ENCODE measurements at regions not wholly inside any gene's neighbourhood (a gene's known extent, or its start where the extent isn't known, plus 50 kb on each side); places are given as distances from the start of the nearest gene placed in this dataset.
"Not testable (repeated sequence)": the region's sequence is repeated elsewhere in the genome, so short reads cannot be mapped to it uniquely, and the experiment has no call there.

DNA sequence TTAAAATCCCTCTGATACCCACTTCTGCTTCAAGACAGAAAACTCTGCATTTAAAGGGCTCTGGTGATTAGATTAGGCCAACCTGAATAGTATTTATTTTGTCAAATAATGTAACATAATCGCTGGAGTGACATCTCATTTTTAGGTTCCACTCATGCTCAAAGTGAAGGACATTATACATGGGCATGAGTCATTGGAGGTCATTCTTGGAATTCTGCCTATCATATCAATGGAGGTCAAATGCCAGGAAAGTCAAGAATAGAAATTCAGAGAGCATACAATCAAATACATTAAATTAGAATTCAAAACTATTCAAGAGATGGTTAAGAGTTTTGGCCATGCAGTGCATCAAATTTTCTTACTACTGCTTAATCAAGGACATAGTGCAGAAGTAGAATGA, 50.8 kb upstream of the PRSS1 start:
- no peak for DNase-seq

DNA sequence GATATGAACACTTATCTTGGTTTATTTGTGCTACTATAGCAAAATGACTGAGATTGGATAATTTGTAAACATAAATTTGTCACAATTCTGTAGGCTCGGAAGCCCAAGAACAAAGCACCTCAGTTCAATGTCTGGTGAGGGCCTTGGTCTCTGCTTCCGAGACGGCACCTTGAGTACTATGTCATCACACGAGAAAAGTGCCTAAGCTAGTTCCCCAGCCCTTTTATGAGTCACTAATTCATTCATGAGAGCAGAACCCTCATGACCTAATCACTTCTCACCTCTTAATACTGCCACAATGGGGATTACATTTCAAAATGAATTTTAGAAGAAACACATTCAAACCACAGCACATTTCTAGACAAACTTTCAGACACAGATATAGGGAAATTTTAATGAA, 52.0 kb upstream of the PRSS1 start:
- no peak for DNase-seq

DNA sequence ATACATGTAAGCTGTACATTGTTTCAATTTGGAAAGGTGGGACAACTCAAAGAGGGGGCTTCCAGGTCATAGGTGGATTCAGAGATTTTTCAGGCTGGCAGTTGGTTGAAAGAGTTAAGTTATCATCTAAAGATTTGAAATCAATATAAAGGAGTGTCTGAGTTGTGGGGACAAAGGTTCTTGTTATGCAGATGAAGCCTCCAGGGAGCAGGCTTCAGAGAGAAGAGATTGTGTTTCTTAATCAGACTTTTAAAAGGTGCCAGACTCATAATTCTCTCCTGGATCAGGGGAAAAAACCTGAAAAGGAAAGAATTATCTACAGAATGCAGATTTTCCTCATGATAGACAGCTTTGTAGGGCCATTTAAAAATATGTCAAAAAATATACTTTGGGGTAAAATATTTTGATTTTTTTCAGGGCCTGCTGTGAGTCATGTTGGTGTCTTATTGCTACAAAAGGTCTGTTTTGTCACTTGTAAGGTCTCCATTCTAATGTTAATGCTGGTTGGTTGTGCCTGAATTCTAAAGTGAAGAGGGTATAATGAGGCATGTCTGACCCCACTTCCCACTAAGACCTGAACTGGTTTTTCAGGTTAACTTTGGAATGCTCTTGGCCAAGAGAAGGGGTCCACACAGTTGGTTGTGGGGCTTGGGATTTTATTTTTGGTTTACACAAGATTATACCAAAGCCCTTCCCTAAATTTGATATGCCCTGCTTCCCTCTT, 52.7 kb upstream of the PRSS1 start:
- DNase-seq = no peak

DNA sequence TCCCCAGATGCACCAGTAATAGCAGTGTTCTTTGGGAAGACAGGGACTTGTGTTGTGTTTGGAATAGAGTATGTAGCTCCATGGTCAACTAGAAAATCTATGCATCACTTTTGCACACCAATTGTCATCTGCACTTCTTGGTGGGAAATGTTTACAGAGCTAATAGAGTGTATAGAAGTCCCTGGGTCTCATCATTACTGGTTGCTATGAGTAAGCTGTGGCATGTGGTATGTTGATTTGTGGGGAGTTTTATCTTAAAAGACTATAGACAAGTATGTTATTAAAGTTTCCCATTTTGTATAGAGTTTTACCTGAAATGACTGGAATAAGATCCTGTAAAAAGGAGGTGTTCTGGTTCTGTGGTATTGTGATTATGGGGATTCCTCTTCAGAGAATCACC, 55.4 kb upstream of the PRSS1 start:
- DNase-seq = no peak

DNA sequence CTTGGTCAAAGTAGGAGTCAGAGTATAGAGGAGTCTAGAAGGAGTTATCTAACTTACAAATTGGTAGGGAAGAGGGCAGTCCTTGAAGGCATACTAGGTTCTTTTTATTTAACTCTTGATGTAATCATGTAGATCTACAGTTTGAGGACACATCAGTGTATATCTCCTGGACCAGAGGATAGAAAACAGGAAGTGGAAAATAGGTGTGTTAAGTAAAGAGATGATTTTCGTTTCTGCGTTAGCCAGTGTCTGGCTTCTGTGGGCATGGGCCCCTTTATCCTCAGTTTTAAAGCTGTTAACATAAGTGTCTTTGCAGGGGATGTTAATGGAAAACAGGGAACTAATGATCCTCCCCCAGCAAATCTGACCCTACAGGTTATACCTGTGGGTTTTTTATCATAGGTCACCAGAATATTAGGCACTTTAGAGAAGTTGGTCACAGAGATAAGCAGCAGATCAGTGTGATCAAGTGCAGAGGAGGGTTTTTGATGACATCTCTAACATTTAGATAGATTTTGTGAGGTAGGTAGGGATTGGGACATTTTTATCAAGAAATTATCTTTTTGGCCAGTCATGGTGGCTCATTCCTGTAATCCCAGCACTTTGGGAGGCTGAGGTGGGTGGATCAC, 58.6 kb upstream of the PRSS1 start:
- no peak for DNase-seq

DNA sequence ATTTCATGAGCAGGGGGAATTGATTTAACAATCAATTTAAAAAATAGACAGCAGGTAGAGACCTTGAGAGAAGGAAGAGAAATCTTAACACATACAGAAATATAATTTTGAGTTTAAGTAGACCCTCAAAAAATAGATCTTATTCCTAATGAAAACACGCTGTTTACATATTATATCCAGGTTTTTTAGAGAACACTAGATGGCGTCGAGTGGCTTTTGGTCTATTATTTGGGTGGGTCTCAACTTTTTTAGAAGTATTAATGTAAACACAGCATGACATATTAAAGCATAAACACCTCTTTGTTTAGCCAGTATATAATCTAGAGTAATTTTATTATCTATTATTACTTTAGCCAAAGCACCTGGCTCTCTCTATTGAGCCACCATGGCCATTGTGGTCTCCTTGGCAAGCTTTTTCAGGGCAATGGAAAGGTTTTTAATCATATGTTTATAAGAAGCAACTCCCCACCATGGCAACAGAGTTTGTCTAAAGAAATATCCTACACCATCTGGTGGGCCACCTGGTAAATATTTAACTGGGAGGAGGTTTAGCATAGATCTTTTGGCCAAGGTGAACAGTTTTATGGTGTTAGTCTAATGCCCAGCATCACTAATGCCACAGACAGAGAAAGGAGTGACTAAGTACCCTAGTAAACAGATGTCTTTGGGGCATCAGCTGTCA, 59.7 kb upstream of the PRSS1 start:
- no peak for DNase-seq

DNA sequence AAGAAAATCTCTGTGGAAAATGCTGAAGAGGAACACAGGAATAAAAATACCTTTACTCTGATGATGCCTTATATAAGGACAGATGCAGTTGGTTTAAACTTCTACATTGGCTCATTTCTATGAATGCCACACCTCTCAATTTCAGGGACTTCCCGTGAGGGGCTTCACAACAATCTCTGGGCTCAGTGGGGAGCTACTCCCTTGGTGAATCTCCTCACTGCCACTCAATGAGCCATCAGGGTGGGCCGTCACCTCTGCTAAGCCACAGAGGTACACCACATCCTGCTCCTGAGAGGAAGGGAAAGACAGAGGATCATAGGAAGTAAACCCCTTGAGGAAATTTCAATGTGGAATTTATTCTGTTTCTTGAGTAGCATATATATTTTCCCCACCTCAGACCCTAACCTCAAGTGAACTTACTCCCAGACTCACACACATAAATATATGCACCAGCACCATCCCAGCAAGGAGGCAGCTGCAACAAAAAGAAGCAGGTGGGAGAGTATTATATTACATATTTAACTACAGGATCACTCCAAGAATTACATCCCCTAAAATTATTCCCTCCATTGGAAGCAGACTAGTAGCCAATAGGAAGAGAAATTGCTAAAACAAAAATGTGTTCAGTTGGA, 63.3 kb upstream of the PRSS1 start:
- peak; percentile 58 for DNase-seq

DNA sequence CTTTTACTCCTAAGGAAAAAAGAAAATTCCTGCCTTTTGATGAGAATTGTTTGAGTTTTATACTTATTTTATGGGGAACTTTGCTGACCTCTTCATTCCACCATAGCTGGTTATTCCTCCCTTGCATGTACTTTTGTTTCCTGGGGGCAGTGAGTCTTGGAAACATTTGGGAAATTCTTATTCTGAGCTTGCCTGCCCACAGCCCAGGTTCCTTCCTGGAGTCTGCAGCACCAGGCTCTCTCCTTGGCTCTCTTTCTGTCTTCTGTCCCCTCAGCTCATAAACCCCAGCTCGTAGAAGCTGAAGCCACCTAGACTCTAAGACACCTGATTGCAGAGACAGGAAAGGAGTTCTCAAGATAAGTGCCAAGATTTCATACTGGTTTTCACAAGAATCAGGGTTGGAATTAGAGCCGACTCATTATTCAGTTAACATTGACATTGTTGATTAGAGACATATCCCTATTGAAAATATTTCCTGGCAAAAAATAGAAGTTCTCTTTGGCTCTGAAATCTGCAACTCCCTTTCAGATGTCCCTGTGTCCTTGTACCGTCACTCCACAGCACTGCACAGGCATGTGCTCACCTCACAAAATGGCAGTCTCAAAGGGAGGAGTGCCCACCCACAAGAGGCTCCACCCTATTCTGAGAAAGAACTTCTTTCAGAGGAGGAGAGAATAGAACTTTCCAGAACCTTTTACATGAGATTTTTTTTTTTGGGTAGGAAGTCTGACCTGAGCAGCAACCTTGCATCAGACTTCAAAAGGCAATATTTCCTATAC, 67.8 kb upstream of the PRSS1 start:
- no peak for DNase-seq

DNA sequence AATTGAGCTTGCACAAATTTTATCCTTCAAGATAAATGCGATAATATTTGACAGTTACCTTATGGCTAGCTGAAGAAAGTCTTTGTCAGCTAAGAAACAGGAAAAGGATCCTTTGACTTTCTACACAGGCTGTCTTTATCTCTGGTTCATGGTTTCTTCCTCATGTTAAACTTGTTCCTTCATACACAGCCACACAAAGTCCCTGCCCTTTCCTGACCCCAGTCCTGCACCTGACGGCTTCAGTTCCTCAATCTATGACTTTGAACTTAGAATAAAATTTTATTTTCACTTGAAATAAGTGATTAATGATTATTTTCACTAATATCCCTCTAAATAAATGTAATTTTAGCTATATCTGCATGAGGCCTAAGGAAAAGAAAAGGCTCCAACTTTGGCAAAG, 77.8 kb upstream of the PRSS1 start:
- no peak for DNase-seq

DNA sequence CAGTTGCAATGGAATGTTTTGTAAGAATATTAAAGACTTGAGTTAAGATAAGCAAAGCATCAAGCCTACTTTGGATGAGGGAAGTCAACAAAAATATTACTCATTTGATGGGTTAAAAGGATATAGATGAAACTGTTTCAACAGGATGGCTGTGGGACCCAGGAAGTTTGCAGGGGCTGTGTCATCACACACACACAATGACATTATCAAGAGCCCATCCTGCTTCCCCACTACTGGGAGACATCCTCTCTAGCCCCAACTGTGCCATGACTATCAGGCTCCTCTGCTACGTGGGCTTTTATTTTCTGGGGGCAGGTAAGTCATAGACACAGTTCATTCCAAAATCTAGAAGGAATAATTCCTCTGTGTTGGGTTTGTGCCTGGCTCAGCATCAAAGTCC, 78.8 kb upstream of the PRSS1 start:
- no peak for DNase-seq

DNA sequence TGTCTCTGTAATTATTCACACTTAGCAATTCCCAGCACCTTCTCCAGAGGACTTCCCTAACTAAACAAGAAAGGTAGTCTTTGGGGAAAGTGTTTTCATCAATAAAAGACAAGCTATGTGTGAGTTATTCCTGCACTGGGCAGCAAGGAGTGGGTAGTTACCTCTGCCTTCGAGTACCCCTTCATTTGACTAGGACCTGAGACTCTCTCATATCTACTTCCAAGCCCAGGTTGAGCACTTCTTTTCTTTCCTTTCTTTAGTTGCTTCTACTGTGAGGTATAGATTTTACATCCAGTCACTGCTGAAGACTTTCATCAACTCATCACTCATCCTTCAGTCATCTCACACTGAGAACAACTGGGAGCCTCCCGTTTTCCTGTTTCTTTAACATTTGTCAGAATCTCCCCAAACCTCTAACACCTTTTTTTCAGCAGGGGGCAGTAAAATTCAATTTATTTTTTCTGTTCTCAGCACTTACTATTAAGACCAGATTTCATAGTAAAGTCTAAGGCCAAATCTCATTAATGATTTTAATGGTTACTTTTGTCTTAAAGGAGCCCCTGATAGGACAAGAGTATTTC, 80.1 kb upstream of the PRSS1 start:
- DNase-seq = no peak

DNA sequence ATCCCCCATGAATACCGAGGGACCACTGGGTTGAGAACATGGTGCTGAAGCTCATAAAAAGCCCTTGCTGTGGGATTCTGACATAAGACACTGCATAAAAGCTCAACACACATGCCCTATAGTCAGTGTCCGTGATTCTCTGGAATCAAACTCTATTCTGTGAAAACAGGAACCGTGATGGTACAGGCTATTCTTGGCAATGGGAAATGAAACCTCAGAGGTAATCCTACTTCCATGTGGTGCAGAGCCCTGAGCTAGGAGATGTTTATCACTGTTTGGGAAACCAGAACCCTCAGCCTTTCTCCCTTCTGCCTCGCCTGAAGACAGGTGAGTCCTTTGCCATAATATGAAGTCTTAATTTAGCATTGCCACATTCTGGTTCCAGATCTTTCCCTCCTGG, 80.8 kb upstream of the PRSS1 start:
- no peak for DNase-seq

DNA sequence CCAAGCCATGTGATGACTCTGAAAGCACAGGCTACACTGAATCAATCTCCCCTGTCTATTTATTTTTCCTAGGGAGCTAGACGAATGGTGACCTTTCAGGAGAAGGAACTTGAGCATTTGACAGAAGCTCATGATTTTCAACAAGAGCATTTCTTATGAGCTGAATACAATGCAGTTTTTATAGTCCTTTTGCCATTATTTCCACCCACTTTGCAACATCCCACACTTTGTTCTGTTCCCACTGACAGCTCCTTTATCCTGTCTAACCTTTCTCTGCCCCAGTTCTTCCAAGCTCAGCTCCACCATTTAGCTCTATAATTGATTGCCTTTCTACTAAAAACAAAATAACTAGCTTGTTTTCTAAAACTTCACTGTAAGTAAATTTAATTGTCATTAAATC, 91.9 kb upstream of the PRSS1 start:
- DNase-seq = no peak

DNA sequence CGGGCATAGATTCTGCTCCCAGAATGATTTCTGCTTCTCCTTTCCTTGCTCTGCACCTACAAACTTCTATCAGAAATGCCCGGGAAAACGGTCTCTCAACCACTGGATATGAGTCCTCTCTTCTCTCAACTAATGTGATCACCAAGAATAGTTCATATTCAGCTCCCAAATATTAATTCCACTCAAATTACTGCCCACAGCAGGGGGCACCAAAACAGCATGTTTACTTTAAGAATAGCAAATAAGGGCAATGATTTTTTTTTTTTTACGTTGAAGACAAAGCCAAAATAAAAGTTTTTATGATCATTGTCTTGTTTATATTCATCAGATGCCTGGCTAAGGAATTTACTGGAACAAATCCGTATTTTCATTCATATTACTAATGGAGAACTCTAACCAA, 94.9 kb upstream of the PRSS1 start:
- no peak for DNase-seq

DNA sequence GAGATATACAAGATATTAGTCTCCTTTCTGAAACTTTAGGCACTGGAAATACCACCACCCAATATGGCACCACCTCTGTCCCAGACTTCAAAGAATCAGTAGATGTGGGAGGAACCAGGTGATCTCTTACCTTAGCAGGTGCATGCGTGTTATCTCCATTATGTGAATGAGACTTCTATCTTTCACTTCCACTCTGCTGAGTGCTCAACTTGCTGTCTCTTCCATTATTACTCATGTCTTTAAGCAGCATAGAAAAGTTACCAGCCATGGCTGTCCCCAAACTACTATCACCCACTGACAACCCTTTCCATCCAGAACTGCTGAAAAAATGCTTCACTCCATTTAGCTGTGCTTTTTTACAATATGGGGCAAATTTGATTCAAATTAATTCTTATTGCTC, 101.5 kb upstream of the PRSS1 start:
- DNase-seq = no peak

DNA sequence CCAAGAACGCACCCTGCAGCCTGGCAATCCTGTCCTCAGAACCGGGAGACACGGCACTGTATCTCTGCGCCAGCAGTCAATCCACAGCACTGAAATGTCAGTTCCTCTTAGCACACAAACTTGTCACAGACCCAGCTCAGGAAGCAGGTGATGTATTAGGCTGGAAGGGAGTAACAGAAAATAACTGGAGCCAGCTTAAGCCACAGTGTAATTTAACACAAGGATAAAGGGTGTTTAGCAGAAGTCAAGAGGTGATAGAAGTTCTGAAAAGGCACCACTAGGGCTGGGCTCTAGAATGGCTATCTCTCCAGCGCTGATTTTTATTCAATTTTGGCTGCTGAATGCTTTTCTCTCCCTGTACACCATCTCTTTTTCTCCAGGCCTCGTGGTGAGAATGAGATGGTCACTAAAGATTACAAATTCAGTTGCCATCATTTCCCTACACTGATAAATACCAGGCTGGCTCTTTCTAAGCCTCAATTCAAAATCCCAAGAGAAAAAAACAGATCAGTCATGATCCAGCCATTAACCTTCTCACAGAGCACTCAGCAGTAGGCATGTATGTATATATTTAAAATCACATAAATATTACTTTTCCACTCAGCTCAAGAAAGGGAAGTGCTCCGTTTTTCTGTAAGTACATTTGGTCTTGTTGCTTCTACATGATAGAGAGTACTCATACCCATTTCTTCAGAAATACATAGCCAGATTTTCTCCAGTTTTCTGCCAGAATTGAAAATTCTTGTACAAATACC, 102.7 kb upstream of the PRSS1 start:
- no peak for DNase-seq

DNA sequence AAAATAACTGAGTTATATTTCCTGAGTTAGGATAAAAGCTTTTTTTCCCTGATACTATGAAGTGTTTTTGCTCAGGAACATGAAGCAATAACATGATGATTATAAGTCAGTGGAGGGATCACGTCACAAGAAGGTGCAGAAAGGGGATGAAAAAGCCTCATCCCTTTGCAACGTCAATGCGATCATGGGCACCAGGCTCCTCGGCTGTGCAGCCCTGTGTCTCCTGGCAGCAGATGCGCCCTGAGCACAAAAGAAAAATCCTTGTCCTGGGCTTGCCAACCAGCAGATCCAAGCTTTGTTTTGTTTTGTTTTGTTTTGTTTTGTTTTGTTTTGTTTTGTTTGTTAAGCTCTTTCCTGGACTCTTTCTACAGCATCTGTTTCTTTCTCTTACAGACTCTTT, 103.5 kb upstream of the PRSS1 start:
- no peak for DNase-seq

DNA sequence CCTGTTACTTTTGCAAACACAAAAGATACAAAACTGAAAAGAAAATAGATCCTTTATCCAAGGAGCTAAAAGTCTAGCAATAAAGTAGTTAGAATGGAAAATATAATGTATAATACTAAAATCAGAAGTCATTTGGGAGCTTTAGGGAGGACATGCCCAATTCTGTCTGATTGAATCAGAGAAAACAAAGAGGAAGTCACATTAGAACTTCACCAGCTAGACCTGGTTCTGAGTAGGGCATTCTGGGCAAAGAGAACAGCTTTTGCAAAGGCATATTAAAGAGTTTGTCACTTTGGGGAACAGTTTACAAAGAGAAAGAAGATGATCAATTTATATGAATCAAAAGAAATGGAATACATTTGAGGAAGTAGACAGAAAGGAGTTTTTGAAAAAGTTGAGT, 107.0 kb upstream of the PRSS1 start:
- DNase-seq = no peak

DNA sequence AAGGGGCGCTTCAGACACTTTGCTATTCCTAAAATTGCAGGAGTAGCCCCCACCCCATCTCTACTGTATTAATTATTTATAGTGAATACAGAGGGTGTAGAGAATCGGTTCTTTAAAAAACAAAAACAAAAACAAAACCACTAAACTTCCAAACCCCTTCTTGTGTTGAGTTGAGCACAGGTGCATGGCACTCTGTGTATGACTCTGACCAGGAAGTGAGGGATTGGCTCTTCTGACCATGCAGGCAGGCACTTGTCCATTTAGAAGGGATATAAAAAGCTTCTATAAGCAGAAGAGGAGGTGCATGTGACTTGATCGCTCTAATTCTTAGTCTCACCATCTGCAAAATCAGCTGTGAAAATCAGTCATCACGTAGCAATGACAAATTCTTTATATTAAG, 108.0 kb upstream of the PRSS1 start:
- DNase-seq = not testable (repeated sequence)

DNA sequence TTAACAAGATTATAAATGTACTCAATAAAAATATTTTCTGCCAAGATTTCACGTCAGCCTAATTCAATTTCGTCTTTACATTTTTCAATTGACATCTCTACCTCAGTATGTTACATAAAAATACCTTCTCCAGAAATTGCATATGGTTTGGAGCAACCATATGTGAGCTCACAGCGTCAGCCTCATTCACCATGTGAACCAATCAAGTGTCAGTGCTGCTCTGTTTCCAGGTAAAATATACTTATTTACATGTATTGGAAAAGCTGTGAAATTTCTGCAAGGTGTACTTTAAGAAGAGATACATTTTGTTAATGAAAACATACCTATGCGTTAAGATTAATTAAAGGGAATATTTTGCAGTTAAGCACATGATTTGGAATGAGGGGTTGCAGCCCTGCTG, 110.7 kb upstream of the PRSS1 start:
- no peak for DNase-seq

DNA sequence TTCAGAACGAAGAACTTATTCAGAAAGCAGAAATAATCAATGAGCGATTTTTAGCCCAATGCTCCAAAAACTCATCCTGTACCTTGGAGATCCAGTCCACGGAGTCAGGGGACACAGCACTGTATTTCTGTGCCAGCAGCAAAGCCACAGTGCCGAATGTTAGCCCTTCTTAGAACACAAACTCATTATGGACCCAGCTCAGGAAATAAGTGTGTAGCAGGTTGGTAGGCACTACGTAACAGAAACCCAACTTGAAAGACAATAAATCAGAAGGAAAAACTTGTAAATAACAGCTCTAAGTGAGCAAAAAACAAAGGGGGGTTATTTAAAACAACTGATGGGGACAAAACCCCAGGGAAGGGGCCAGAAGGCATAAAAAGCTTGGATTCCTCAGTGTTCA, 112.0 kb upstream of the PRSS1 start:
- DNase-seq = no peak

DNA sequence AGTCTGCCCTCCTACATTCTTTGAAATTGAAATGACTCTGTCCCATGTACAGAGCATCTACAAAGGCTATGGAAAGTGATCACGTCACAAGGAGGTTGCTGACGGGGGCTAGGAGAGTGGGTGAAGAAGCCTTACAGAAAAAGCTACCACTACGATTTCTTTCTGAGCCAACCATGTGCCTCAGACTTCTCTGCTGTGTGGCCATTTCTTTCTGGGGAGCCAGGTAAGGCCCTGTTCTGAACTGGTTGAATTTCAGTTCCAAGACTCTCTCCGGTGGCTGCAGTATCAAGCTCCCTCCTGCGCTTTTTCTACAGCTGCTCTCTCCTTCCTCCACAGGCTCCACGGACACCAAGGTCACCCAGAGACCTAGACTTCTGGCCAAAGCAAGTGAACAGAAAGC, 112.5 kb upstream of the PRSS1 start:
- no peak for DNase-seq

Measured in NCI-H2171 (cell line).